GM12875 (cell line): ENCODE measurements at regions not wholly inside any gene's neighbourhood (a gene's known extent, or its start where the extent isn't known, plus 50 kb on each side); places are given as distances from the start of the nearest gene placed in this dataset.

Source experiments
- H3K4me3 ChIP-seq: one replicate; pipeline ENCODE4 v1.5.1; 2011; ENCODE audit warnings: low read depth, low read length, control low read depth
- CTCF ChIP-seq: IDR thresholded peaks from 2 replicates; pipeline ENCODE4 v1.5.1; 2011; ENCODE audit warnings: low read depth, mild to moderate bottlenecking, control low read depth, inconsistent platforms, low read length, moderate library complexity, borderline replicate concordance; ENCODE audit not compliant: insufficient read depth

- no peak for TF ChIP-seq CTCF
- no peak overlapping the region for H3K4me3 ChIP-seq
Measured at GRCh38 chr9:1495282-1496030, 445.3 kb downstream of the DMRT2 start.

GRCh38 chr9:1505489-1505888 lies 455.3 kb downstream of the DMRT2 start:
- no peak for TF ChIP-seq CTCF
- no peak overlapping the region for H3K4me3 ChIP-seq

- H3K4me3 ChIP-seq: no peak overlapping the region
- TF ChIP-seq CTCF: no peak
Measured at GRCh38 chr9:1510712-1511111, 460.6 kb downstream of the DMRT2 start.

GRCh38 chr9:1513105-1513504 lies 462.9 kb downstream of the DMRT2 start:
- no peak overlapping the region for H3K4me3 ChIP-seq
- no peak for TF ChIP-seq CTCF

- TF ChIP-seq CTCF: no peak
Measured at GRCh38 chr9:1514250-1514649, 464.1 kb downstream of the DMRT2 start.

GRCh38 chr9:1514776-1515363 lies 464.7 kb downstream of the DMRT2 start:
- no peak overlapping the region for H3K4me3 ChIP-seq
- TF ChIP-seq CTCF: no peak

More at GRCh38 chr9:1514250-1514649, 464.1 kb downstream of the DMRT2 start:
- no peak overlapping the region for H3K4me3 ChIP-seq

- no peak for TF ChIP-seq CTCF
- H3K4me3 ChIP-seq: no peak overlapping the region
Measured at GRCh38 chr9:1515557-1515956, 465.4 kb downstream of the DMRT2 start.
